HepG2 (cell line): ENCODE measurements at regions not wholly inside any gene's neighbourhood (a gene's known extent, or its start where the extent isn't known, plus 50 kb on each side); places are given as distances from the start of the nearest gene placed in this dataset.

Experiments
- ARID2 ChIP-seq: sonication (generic); formaldehyde crosslinking; IDR thresholded peaks from 2 replicates; pipeline ENCODE4 v1.8.1; 2022; ENCODE audit warnings: mild to moderate bottlenecking, missing genetic modification reagents, borderline replicate concordance
- ARNTL ChIP-seq: sonication (generic); formaldehyde crosslinking; IDR thresholded peaks from 2 replicates; pipeline ENCODE4 v1.4.0; 2020; ENCODE audit warnings: mild to moderate bottlenecking, missing genetic modification reagents
- ELF4 ChIP-seq: sonication (generic); formaldehyde crosslinking; IDR thresholded peaks from 2 replicates; pipeline ENCODE4 v1.5.0; 2020; ENCODE audit warnings: missing genetic modification reagents, mild to moderate bottlenecking, moderate library complexity, borderline replicate concordance
- GABPB1 ChIP-seq: IDR thresholded peaks from 2 replicates; pipeline ENCODE4 v1.6.1; 2016; ENCODE audit warnings: mild to moderate bottlenecking, missing genetic modification reagents, moderate library complexity, missing compliant biosample characterization
- JDP2 ChIP-seq: sonication (generic); formaldehyde crosslinking; IDR thresholded peaks from 2 replicates; pipeline ENCODE4 v1.8.1; 2022; ENCODE audit warnings: missing genetic modification reagents, borderline replicate concordance
- NFE2L2 ChIP-seq: fragments of 150-350 bp; IDR thresholded peaks from 2 replicates; pipeline ENCODE4 v1.6.1; 2014; ENCODE audit warnings: low read length
- PHB2 ChIP-seq: fragments of 450-650 bp; IDR thresholded peaks from 2 replicates; pipeline ENCODE4 v1.6.1; 2018; ENCODE audit not compliant: partially characterized antibody
- PRDM10 ChIP-seq: sonication (generic); formaldehyde crosslinking; IDR thresholded peaks from 2 replicates; pipeline ENCODE4 v1.4.0; 2020; ENCODE audit warnings: low read depth, missing genetic modification reagents
- YEATS4 ChIP-seq: sonication (generic); formaldehyde crosslinking; IDR thresholded peaks from 2 replicates; pipeline ENCODE4 v1.4.0; 2020; ENCODE audit warnings: missing genetic modification reagents, borderline replicate concordance
- ZFP36L2 ChIP-seq: sonication (generic); formaldehyde crosslinking; IDR thresholded peaks from 2 replicates; pipeline ENCODE4 v1.4.0; 2020; ENCODE audit warnings: missing genetic modification reagents
- ZHX1 ChIP-seq: sonication (generic); formaldehyde crosslinking; IDR thresholded peaks from 2 replicates; pipeline ENCODE4 v1.8.1; 2022; ENCODE audit warnings: low read depth, mild to moderate bottlenecking, missing genetic modification reagents
- ZNF18 ChIP-seq: sonication (generic); formaldehyde crosslinking; IDR thresholded peaks from 2 replicates; pipeline ENCODE4 v1.8.0; 2022; ENCODE audit warnings: mild to moderate bottlenecking, missing genetic modification reagents; ENCODE audit not compliant: insufficient replicate concordance
- ZNF276 ChIP-seq: sonication (generic); formaldehyde crosslinking; IDR thresholded peaks from 2 replicates; pipeline ENCODE4 v1.4.0; 2020; ENCODE audit warnings: mild to moderate bottlenecking, low read depth, missing genetic modification reagents
- ZNF350 ChIP-seq: sonication (generic); formaldehyde crosslinking; IDR thresholded peaks from 2 replicates; pipeline ENCODE4 v1.4.0; 2020; ENCODE audit warnings: mild to moderate bottlenecking, low read depth, missing genetic modification reagents, borderline replicate concordance
- ZNF543 ChIP-seq: sonication (generic); formaldehyde crosslinking; IDR thresholded peaks from 2 replicates; pipeline ENCODE4 v1.4.0; 2020; ENCODE audit warnings: mild to moderate bottlenecking, missing genetic modification reagents
- ZNF619 ChIP-seq: sonication (generic); formaldehyde crosslinking; IDR thresholded peaks from 2 replicates; pipeline ENCODE4 v1.4.0; 2020; ENCODE audit warnings: mild to moderate bottlenecking, missing genetic modification reagents
- ZNF775 ChIP-seq: sonication (generic); formaldehyde crosslinking; IDR thresholded peaks from 2 replicates; pipeline ENCODE4 v1.4.0; 2020; ENCODE audit warnings: missing genetic modification reagents, mild to moderate bottlenecking, moderate library complexity, borderline replicate concordance
- ZNF780A ChIP-seq: sonication (generic); formaldehyde crosslinking; IDR thresholded peaks from 2 replicates; pipeline ENCODE4 v1.8.0; 2022; ENCODE audit warnings: mild to moderate bottlenecking, missing genetic modification reagents, moderate library complexity
- ZNF850 ChIP-seq: sonication (generic); formaldehyde crosslinking; conservative IDR thresholded peaks from 2 replicates; pipeline ENCODE4 v1.9.0; 2021; ENCODE audit warnings: mild to moderate bottlenecking, missing genetic modification reagents

GRCh38 chr17:72338847-72339790, 218.3 kb downstream of the SOX9 start (continued):
- TF ChIP-seq PRDM10 (no peak; the same call in 1 of the 2 replicates), ZFP36L2 (CRISPR knock-in tag) (no peak), ZNF850 (no peak), ZHX1 (no peak), ZNF543 (CRISPR knock-in tag) (no peak), ZNF619 (CRISPR knock-in tag) (peak; percentile 51; the same call in 1 of the 2 replicates), PHB2 (no peak), NFE2L2 (no peak), YEATS4 (CRISPR knock-in tag) (no peak), ARNTL (CRISPR knock-in tag) (no peak), GABPB1 (CRISPR knock-in tag) (no peak; the same call in 1 of the 2 replicates), ZNF350 (no peak; the same call in 1 of the 2 replicates), ZNF775 (CRISPR knock-in tag) (peak; percentile 92; the same call in 1 of the 2 replicates), ZNF18 (CRISPR knock-in tag) (peak; percentile 92), JDP2 (no peak), ZNF780A (CRISPR knock-in tag) (no peak), ZNF276 (no peak; the same call in 1 of the 2 replicates), ARID2 (CRISPR knock-in tag) (no peak), ELF4 (no peak)
